GM21723 (cell line): ENCODE measurements at regions not wholly inside any gene's neighbourhood (a gene's known extent, or its start where the extent isn't known, plus 50 kb on each side); places are given as distances from the start of the nearest gene placed in this dataset.
"Not testable (repeated sequence)": the region's sequence is repeated elsewhere in the genome, so short reads cannot be mapped to it uniquely, and the experiment has no call there.

Experiments
- ATAC-seq: cut with Tn5 transposase; IDR thresholded peaks from one replicate; pipeline ENCODE4 v1.9.1; 2021; ENCODE audit warnings: mild to moderate bottlenecking, moderate library complexity; ENCODE audit not compliant: unreplicated experiment

- no peak for ATAC-seq
Measured at GRCh38 chr20:12715371-12715770, 293.4 kb upstream of the SPTLC3 start.

DNA sequence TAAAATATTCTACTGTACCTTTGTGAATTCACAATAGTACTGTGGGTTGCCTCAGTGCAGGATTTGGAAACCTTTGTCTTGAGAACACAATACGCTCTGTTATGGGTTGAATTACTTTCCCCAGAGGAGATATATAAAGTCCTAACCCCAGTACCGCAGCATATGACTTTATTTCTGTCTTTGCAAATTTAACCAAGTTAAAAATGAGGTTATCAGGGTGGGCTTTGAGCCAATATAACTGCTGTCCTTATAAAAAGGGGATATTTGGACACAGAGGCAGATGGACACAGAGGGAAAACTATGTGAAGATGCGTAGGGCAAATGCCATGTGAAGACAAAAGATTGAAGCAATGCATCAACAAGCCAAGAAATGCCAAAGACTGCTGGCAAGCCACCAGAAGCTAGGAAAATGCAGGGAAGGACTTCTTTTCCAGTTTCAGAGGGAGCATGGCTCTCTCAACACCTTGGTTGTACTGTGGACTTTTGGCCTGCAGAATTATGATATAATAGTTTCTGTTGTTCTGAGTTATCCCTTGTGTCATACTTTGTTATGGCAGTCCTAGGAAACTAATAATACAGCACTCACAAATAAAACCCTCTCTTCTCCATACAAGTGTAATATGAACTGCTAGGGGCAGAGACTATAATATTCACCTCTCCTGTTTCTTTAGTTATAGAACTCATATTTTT, 292.6 kb upstream of the SPTLC3 start:
- ATAC-seq = no peak

GRCh38 chr20:12717061-12717460, 291.7 kb upstream of the SPTLC3 start:
- no peak for ATAC-seq

DNA sequence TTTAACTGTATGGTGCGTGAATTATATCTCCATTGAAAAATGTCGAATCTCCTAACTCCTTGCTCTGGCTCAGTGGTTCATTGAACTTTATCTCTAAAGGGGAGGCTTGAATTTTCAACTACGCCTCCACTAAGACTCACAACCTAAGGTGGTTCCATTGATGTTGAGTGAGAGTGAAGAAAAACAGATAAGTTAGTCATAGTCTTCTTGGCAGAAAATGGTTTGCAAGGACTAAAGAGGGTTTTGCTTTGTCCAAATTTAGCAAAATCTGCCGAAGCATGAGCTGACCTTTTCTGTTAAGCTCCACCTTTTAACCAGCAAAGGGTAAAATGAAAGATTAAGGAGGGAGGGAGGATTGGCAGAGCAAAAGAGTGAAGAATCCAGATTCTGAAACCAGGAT, 290.2 kb upstream of the SPTLC3 start:
- no peak for ATAC-seq

DNA sequence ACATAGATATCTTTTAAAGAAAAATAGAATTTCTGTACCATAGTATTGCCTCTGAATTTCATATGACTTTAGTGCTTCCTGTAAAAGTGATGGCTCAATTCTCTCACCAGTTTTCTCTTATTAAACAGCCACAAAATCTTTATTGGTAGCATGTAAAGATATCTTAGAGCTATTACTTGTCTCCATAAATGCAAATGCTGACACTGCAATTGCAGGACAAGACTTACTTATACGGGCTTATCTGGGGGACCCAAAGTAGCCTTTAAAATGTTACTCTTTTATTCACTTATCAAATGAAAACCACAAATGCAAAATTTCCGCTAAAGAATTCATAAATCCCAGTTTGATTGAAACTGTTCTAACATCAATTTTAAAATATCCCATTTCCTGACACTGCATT, 287.1 kb upstream of the SPTLC3 start:
- ATAC-seq = no peak

GRCh38 chr20:12722091-12722490, 286.7 kb upstream of the SPTLC3 start:
- no peak for ATAC-seq

GRCh38 chr20:12723811-12724210, 285.0 kb upstream of the SPTLC3 start:
- ATAC-seq = no peak

DNA sequence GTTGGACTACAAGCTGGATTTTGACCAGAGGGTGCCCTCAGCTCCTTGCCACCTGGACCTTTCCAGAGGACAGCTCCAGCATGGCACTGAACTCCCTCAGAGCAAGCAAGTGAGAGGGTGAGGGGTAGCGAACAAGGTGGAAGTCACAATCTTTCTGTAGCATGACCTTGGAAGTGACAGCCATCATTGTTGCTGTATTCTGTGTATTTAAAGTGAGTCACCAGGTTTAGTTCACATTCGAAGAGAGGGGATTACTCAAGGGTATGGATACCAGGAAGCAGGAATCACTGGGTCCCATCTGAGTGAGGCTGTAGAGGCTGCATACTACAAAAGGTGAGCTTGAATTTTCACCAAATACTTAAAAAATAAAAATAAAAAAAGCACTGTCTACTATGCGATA, 280.0 kb upstream of the SPTLC3 start:
- no peak for ATAC-seq

- no peak for ATAC-seq
Measured at GRCh38 chr20:12729326-12729725, 279.4 kb upstream of the SPTLC3 start.

GRCh38 chr20:12733811-12734210, 275.0 kb upstream of the SPTLC3 start:
- no peak for ATAC-seq

DNA sequence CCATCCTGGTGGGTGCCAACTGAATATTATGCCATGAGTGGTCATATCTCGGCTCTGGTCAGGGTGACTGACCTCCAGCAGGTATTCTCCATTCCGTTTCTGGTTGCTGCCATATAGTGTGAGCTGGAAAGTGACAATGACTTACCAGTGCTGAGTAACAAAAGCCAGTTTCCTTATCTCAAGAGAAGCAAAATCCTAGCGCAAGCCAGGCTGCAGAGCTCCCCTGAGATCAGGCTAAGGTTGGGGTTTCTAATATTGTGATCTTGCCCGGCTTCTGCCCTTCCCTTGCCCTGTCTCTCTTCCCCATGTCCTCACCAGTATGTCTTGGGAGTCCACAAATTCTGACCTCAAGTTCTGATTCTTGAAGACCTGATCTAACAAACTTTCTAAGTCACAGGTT, 271.3 kb upstream of the SPTLC3 start:
- no peak for ATAC-seq

GRCh38 chr20:12737900-12738299, 270.9 kb upstream of the SPTLC3 start:
- no peak for ATAC-seq

DNA sequence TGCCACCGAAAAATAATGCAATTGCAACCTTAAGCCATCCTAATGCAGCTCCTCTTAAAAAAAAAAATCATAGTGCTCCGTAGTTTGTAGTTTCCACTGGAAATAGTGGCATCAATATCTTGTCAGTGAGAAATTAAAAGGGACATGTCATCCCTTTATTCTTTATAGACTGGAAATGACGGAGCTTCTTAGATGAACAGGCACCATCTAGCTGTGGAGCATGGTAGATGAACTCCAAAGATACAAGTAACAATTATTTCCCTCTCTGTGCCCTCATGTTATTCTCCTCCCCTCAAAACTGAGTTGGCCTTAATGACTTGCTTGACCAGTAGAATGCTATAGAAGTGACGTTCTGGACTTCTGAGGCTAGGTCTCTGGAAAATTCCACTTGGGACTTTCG, 268.1 kb upstream of the SPTLC3 start:
- ATAC-seq = no peak

- no peak for ATAC-seq
Measured at GRCh38 chr20:12744037-12744436, 264.7 kb upstream of the SPTLC3 start.

DNA sequence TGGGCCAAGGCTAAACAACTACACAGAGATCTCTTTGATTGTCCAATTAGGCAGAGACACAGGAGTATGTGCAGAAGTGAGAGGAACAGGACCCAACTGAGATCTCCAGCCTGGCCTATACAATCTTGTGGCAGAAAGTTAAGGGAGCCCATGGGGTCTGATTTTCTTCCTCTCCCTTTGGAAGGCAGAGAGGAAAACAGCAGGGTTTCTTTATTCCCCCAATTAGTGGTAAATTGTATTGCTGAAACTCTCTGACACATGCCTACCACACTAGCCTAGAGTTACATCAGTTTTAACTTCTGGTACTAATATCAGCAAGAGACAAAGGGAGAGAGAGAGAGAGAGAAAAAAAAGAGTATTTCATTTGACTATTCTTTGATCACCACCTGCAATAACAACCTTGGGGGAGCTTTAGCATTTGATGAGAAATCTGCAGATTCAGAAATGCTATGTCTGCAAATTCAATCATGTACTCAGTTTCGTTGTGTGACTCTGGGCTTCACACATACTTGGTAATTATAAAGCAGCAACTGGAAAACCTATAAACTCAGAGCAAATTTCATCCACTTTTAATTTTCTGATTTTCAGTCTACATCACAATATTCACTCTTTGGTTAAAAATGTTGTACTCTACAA, 260.3 kb upstream of the SPTLC3 start:
- no peak for ATAC-seq

DNA sequence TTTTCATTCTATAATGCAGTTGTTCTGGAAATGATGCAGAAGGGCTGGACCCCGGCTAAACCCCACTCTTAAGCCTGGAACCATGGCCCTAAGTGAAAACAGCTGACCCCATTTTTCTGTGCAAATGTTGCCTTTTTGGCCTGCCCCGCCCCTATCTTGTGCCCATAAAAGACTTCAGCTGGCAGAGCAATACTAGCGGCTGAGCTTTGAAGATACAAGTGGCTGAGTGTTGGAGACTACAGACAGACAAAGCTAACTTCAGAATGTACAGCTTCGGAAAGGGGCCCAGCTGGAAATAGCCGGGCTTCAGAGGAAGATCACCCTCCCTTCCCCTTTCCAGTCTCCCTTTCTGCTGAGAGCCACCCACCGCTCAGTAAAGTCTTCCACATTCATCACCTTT, 258.6 kb upstream of the SPTLC3 start:
- no peak for ATAC-seq

DNA sequence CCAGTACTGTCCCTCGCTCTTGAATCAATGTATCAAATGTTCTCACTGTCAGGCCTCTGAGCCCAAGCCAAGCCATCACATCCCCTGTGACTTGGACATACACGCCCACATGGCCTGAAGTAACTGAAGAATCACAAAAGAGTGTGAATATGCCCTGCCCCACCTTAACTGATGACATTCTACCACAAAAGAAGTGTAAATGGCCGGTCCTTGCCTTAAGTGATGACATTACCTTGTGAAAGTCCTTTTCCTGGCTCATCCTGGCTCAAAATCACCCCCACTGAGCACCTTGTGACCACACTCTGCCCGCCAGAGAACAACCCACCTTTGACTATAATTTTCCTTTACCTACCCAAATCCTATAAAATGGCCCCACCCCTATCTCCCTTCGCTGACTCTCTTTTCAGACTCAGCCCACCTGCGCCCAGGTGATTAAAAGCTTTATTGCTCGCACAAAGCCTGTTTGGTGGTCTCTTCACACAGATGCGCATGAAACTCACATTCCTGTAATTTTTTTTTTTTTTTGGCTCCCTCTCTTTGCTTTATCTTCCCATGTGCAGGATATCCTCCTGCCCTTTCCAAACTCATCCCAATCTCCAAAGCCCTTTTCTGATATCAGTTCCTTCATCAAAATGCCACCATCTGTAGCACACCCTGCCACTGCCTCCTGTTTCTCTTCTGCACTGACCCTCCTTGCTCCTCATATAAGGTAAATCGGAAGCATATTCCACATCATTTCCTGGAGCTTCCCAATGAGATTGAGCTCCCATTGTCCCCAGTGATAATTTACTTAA, 255.7 kb upstream of the SPTLC3 start:
- not testable (repeated sequence) for ATAC-seq

DNA sequence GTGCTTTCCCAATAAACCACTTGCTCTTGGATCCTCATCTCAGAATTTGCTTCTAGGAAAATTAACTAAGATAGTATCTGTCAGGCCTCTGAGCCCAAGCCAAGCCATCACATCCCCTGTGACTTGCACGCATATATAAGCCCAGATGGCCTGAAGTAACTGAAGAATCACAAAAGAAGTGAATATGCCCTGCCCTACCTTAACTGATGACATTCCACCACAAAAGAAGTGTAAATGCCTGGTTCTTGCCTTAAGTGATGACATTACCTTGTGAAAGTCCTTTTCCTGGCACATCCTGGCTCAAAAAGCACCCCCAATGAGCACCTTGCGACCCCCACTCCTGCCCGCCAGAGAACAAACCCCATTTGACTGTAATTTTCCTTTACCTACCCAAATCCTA, 255.0 kb upstream of the SPTLC3 start:
- not testable (repeated sequence) for ATAC-seq

- ATAC-seq = not testable (repeated sequence)
Measured at GRCh38 chr20:12759493-12759892, 249.3 kb upstream of the SPTLC3 start.

DNA sequence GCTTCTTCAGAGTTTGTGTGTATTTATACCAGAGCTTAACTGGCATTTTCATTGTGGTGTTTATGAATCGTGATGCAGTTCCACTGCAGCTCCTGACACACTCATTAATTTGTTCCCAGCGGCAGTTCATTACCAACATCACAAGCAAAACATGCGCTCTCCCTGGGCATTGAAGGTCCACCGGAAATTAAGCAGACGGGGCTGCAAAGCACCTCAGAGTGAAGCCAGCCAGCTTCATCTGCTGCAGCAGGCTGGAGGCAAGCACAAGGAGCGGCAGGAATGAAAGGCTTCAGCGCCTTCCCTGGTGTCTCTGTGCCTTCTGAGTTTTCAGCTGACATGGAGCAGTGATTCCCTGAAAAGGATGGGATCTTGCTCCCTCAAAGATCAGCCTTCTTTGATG, 246.0 kb upstream of the SPTLC3 start:
- no peak for ATAC-seq

DNA sequence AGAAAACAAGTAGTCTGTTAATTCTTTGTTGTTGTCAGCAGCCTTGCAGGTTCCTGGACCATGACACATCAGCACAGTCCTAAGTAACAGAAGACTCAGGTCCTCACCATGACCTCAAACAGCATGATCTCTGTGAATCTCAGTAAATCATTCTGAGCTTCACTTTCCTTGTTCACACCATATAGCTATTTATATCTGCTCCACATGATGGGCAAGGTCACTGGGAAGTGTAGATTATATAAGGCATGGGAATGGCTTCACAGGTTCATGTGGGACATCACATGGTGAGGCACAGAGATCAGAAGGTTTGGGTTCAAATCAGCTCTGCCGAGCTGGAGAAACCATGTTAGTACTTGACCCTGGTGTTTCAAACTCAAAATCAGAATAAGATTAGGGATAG, 245.4 kb upstream of the SPTLC3 start:
- ATAC-seq = no peak

GRCh38 chr20:12764053-12764452, 244.7 kb upstream of the SPTLC3 start:
- ATAC-seq = no peak
